HG02870 (cell line): ENCODE measurements at regions not wholly inside any gene's neighbourhood (a gene's known extent, or its start where the extent isn't known, plus 50 kb on each side); places are given as distances from the start of the nearest gene placed in this dataset.

ENCODE experiments used
- ATAC-seq: cut with Tn5 transposase; IDR thresholded peaks from one replicate; pipeline ENCODE4 v1.9.1; 2021; ENCODE audit warnings: mild to moderate bottlenecking, moderate library complexity; ENCODE audit not compliant: unreplicated experiment

GRCh38 chr5:174159327-174160114 is 114.0 kb downstream of the NSG2 start:
- no peak for ATAC-seq

- ATAC-seq = no peak
Measured at GRCh38 chr5:174165406-174165805, 119.9 kb downstream of the NSG2 start.

GRCh38 chr5:174166231-174167079 is 120.9 kb downstream of the NSG2 start:
- ATAC-seq = no peak

- ATAC-seq = no peak
Measured at GRCh38 chr5:174167080-174167910, 121.8 kb downstream of the NSG2 start.

- ATAC-seq = no peak
Measured at GRCh38 chr5:174172152-174172551, 126.6 kb downstream of the NSG2 start.

GRCh38 chr5:174172566-174172965 is 127.1 kb downstream of the NSG2 start:
- ATAC-seq = no peak

GRCh38 chr5:174173766-174174165 is 128.3 kb downstream of the NSG2 start:
- ATAC-seq = no peak

- ATAC-seq = no peak
Measured at GRCh38 chr5:174175716-174176268, 130.3 kb downstream of the NSG2 start.

- no peak for ATAC-seq
Measured at GRCh38 chr5:174176511-174176910, 131.0 kb downstream of the NSG2 start.

- no peak for ATAC-seq
Measured at GRCh38 chr5:174177531-174177930, 132.0 kb downstream of the NSG2 start.

- ATAC-seq = no peak
Measured at GRCh38 chr5:174177976-174178605, 132.6 kb downstream of the NSG2 start.

- ATAC-seq = no peak
Measured at GRCh38 chr5:174180639-174181038, 135.1 kb downstream of the NSG2 start.

- no peak for ATAC-seq
Measured at GRCh38 chr5:174182111-174182510, 136.6 kb downstream of the NSG2 start.

GRCh38 chr5:174183701-174184100 is 138.2 kb downstream of the NSG2 start:
- ATAC-seq = no peak

- ATAC-seq = no peak
Measured at GRCh38 chr5:174185506-174185905, 140.0 kb downstream of the NSG2 start.

GRCh38 chr5:174186096-174186695 is 140.7 kb downstream of the NSG2 start:
- ATAC-seq = no peak

- ATAC-seq = no peak
Measured at GRCh38 chr5:174187001-174187400, 141.5 kb downstream of the NSG2 start.

- no peak for ATAC-seq
Measured at GRCh38 chr5:174187481-174187880, 142.0 kb downstream of the NSG2 start.

- ATAC-seq = no peak
Measured at GRCh38 chr5:174188295-174188694, 142.8 kb downstream of the NSG2 start.
